ENCODE measurements at regions not wholly inside any gene's neighbourhood (a gene's known extent, or its start where the extent isn't known, plus 50 kb on each side); places are given as distances from the start of the nearest gene placed in this dataset.
"Not testable (repeated sequence)": the region's sequence is repeated elsewhere in the genome, so short reads cannot be mapped to it uniquely, and the experiment has no call there.

GRCh38 chr3:105982207-105982606, 113.4 kb upstream of the CBLB start:
- TF ChIP-seq CTCF (IDR thresholded peaks at IDR 0.05; ENCODE audit: low read depth, low read length, missing control alignments), result no peak
- in situ Hi-C loops (cut with HindIII; ENCODE audit: low sequenced_read_pairs), result no loop called here
- no peak for DNase-seq (ENCODE audit: low read depth)
- no peak overlapping the region for H3K4me3 ChIP-seq (ENCODE audit: low read depth, low read length)

GRCh38 chr3:105984837-105985236, 116.0 kb upstream of the CBLB start:
- TF ChIP-seq CTCF (IDR thresholded peaks at IDR 0.05; ENCODE audit: low read depth, low read length, missing control alignments), result no peak
- DNase-seq (ENCODE audit: low read depth), result no peak
- no peak overlapping the region for H3K4me3 ChIP-seq (ENCODE audit: low read depth, low read length)
- in situ Hi-C loops (cut with HindIII; ENCODE audit: low sequenced_read_pairs), result no loop called here

- in situ Hi-C loops (cut with HindIII; ENCODE audit: low sequenced_read_pairs); DNase-seq (ENCODE audit: low read depth); H3K4me3 ChIP-seq (ENCODE audit: low read depth, low read length): not testable (repeated sequence)
Measured at GRCh38 chr3:105986343-105986742, 117.5 kb upstream of the CBLB start.

GRCh38 chr3:105987809-105988208, 119.0 kb upstream of the CBLB start:
- DNase-seq (ENCODE audit: low read depth), result no peak
- in situ Hi-C loops (cut with HindIII; ENCODE audit: low sequenced_read_pairs), result no loop called here
- no peak for TF ChIP-seq CTCF (IDR thresholded peaks at IDR 0.05; ENCODE audit: low read depth, low read length, missing control alignments)
- H3K4me3 ChIP-seq (ENCODE audit: low read depth, low read length), result no peak overlapping the region

- in situ Hi-C loops (cut with HindIII; ENCODE audit: low sequenced_read_pairs), result no loop called here
- no peak for DNase-seq (ENCODE audit: low read depth)
- no peak overlapping the region for H3K4me3 ChIP-seq (ENCODE audit: low read depth, low read length)
- TF ChIP-seq CTCF (IDR thresholded peaks at IDR 0.05; ENCODE audit: low read depth, low read length, missing control alignments), result no peak
Measured at GRCh38 chr3:105988540-105989212, 119.9 kb upstream of the CBLB start.

GRCh38 chr3:105996781-105997180, 128.0 kb upstream of the CBLB start:
- no peak for TF ChIP-seq CTCF (IDR thresholded peaks at IDR 0.05; ENCODE audit: low read depth, low read length, missing control alignments)
- DNase-seq (ENCODE audit: low read depth), result no peak
- no peak overlapping the region for H3K4me3 ChIP-seq (ENCODE audit: low read depth, low read length)
- in situ Hi-C loops (cut with HindIII; ENCODE audit: low sequenced_read_pairs), result no loop called here

- in situ Hi-C loops (cut with HindIII; ENCODE audit: low sequenced_read_pairs), result no loop called here
Measured at GRCh38 chr3:105997466-105997799, 128.6 kb upstream of the CBLB start.

More at GRCh38 chr3:105997466-105997799, 128.6 kb upstream of the CBLB start:
- no peak for DNase-seq (ENCODE audit: low read depth)
- TF ChIP-seq CTCF (IDR thresholded peaks at IDR 0.05; ENCODE audit: low read depth, low read length, missing control alignments), result no peak
- H3K4me3 ChIP-seq (ENCODE audit: low read depth, low read length), result no peak overlapping the region

Data from astrocyte of the cerebellum (primary cell).